BE2C (cell line): ENCODE measurements at regions not wholly inside any gene's neighbourhood (a gene's known extent, or its start where the extent isn't known, plus 50 kb on each side); places are given as distances from the start of the nearest gene placed in this dataset.

Experiments used
- DNase-seq: peaks from one replicate; pipeline ENCODE4 v3.0.0-alpha.2; 2020
- H3K27me3 ChIP-seq: fragments of 250-450 bp; sonication (Bioruptor Pico); 2 replicates; pipeline ENCODE4 v1.5.1; 2020; ENCODE audit warnings: mild to moderate bottlenecking
- H3K36me3 ChIP-seq: fragments of 250-450 bp; sonication (Bioruptor Pico); 2 replicates; pipeline ENCODE4 v1.5.1; 2020; ENCODE audit warnings: mild to moderate bottlenecking
- H3K4me1 ChIP-seq: fragments of 250-450 bp; sonication (Bioruptor Pico); 2 replicates; pipeline ENCODE4 v1.5.1; 2020
- H3K4me3 ChIP-seq: 2 replicates; pipeline ENCODE4 v1.5.1; 2011; ENCODE audit warnings: low read depth, low read length
- H3K9me3 ChIP-seq: fragments of 250-450 bp; sonication (Bioruptor Pico); 2 replicates; pipeline ENCODE4 v1.5.1; 2020
- TF ChIP-seq, protein P1 (sequence below): IDR thresholded peaks from 2 replicates; pipeline ENCODE4 v1.5.1; 2012; ENCODE audit warnings: mild to moderate bottlenecking, low read depth, low read length

DNA sequence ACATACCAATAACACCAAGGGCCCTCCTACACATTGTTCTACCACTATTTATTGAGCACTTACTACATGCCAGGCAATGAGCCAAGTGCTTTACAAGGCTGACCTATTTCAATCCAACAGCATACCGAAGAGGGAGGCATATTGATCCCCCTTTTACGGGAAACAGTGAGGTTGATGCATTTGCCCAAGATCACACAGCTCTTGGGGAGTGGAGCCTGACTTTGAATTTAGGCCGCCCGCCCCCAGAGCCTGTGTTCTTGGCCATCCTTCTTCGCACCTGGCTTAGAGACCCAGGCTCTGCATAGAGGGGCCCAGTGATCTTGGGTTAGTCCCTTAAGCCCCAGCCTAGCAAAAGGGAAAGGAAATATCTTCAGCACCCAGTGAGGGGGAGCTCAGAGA lies 158.1 kb upstream of the IER5L start:
- Histone ChIP-seq H3K27me3 (no peaks in the 10 kb centered on the region), H3K9me3 (no peaks in the 10 kb centered on the region), H3K36me3 (no peaks in the 10 kb centered on the region; the same call in 1 of the 2 replicates), H3K4me3 (no peak overlapping the region), H3K4me1 (peaks cover 15% of the 10 kb centered on the region)
- no peak for DNase-seq
- TF ChIP-seq, protein P1, sequence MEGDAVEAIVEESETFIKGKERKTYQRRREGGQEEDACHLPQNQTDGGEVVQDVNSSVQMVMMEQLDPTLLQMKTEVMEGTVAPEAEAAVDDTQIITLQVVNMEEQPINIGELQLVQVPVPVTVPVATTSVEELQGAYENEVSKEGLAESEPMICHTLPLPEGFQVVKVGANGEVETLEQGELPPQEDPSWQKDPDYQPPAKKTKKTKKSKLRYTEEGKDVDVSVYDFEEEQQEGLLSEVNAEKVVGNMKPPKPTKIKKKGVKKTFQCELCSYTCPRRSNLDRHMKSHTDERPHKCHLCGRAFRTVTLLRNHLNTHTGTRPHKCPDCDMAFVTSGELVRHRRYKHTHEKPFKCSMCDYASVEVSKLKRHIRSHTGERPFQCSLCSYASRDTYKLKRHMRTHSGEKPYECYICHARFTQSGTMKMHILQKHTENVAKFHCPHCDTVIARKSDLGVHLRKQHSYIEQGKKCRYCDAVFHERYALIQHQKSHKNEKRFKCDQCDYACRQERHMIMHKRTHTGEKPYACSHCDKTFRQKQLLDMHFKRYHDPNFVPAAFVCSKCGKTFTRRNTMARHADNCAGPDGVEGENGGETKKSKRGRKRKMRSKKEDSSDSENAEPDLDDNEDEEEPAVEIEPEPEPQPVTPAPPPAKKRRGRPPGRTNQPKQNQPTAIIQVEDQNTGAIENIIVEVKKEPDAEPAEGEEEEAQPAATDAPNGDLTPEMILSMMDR, result no peak

GRCh38 chr9:129335464-129336129 lies 157.5 kb upstream of the IER5L start:
- no peak for DNase-seq
- no peaks in the 10 kb centered on the region for H3K27me3 ChIP-seq
- TF ChIP-seq, protein P1, result no peak
- H3K4me1 ChIP-seq, result peaks cover 15% of the 10 kb centered on the region
- no peaks in the 10 kb centered on the region for H3K9me3 ChIP-seq
- H3K4me3 ChIP-seq, result no peak overlapping the region
- H3K36me3 ChIP-seq, result no peaks in the 10 kb centered on the region; the same call in 1 of the 2 replicates

- H3K4me3 ChIP-seq, result peak overlapping the region; percentile 31
- no peaks in the 10 kb centered on the region for H3K27me3 ChIP-seq
- TF ChIP-seq, protein P1, result peak; percentile 10; the same call in 1 of the 2 replicates
- DNase-seq, result peak; percentile 85
- H3K9me3 ChIP-seq, result no peaks in the 10 kb centered on the region
- no peaks in the 10 kb centered on the region for H3K36me3 ChIP-seq
- peaks cover 15% of the 10 kb centered on the region for H3K4me1 ChIP-seq
Observed at GRCh38 chr9:129334105-129334935, 156.3 kb upstream of the IER5L start.

DNA sequence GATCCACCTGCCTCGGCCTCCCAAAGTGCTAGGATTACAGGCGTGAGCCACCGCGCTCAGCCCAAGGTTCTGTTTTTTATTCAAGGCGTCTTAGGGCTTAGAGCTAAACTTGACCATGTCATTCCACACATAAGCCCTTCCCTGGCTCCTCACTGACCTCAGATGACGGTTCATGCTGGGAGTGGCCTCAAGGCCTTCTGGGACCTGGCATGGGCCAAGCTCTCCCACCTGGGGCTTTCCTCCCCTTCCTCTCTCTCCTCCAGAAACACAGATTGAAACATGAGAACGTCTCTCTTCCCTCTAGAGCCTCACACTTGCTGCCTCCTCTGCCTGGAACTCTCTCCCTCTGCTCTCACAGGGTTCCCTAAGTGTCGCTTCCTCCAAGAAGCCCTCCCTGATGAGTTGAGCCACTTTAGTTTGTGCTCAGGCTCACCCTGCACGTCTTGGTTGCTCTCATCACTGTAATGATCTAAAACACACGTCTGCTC lies 155.6 kb upstream of the IER5L start:
- TF ChIP-seq, protein P1, result no peak
- H3K4me1 ChIP-seq, result peaks cover 15% of the 10 kb centered on the region
- DNase-seq, result no peak
- no peaks in the 10 kb centered on the region for H3K9me3 ChIP-seq
- no peak overlapping the region for H3K4me3 ChIP-seq
- no peaks in the 10 kb centered on the region for H3K36me3 ChIP-seq
- H3K27me3 ChIP-seq, result no peaks in the 10 kb centered on the region

- DNase-seq, result no peak
- Histone ChIP-seq H3K27me3 (no peaks in the 10 kb centered on the region), H3K4me1 (peaks cover 15% of the 10 kb centered on the region), H3K36me3 (no peaks in the 10 kb centered on the region), H3K9me3 (no peaks in the 10 kb centered on the region), H3K4me3 (no peak overlapping the region)
- TF ChIP-seq, protein P1, result no peak
Observed at GRCh38 chr9:129332581-129332980, 154.5 kb upstream of the IER5L start.
